ENCODE measurements at regions not wholly inside any gene's neighbourhood (a gene's known extent, or its start where the extent isn't known, plus 50 kb on each side); places are given as distances from the start of the nearest gene placed in this dataset.

DNA sequence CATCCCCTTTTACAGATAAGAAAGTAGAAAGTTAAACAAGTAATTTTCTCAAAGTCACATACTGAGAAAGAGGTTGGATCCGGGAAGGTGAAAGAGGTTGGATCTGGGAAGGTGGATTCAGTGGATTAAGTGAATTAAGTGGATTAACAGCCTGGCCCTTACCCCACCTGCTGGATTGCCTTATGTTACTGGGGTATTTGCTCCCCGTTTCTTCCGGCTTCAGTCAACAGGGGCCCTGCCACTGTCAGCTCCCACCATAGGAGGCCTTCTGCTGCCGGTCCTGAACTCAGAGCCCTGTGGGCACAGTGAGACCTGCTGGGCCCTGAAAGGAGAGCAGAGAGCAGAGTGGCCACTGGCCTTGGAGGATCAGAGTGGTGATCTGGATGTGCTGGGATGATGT lies 113.2 kb downstream of the VAPA start:
- peaks cover 3% of the 10 kb centered on the region; the same call in 2 of the 3 replicates for H3K9me3 Mint-ChIP-seq
- no peak overlapping the region for H3K27ac Mint-ChIP-seq
- no peaks in the 10 kb centered on the region for H3K27me3 ChIP-seq (ENCODE audit: insufficient read depth)
- no peaks in the 10 kb centered on the region for H4K20me1 ChIP-seq (replicated peaks; ENCODE audit: insufficient read depth)
- no peaks in the 10 kb centered on the region for H3K36me3 ChIP-seq (ENCODE audit: insufficient read depth)
- DNase-seq (ENCODE audit: low spot score), result no peak
- 0 out of 2 replicates have a peak, but pooled peaks cover 4% of the 10 kb centered on the region for H3K9me2 ChIP-seq (ENCODE audit: insufficient read depth)
- H3K27ac ChIP-seq (ENCODE audit: low read depth), result no peak overlapping the region
- peaks cover 3% of the 10 kb centered on the region for H3K27me3 Mint-ChIP-seq (ENCODE audit: insufficient read depth, low read depth, poor library complexity)
- H3K79me2 ChIP-seq (replicated peaks; ENCODE audit: insufficient read depth), result no peaks in the 10 kb centered on the region
- H3K36me3 Mint-ChIP-seq (ENCODE audit: low read depth), result no peaks in the 10 kb centered on the region
- no peak overlapping the region for H2AFZ ChIP-seq
- no peak for ATAC-seq
- no peaks in the 10 kb centered on the region for H3F3A ChIP-seq (replicated peaks; ENCODE audit: low read depth)
- H3K4me1 Mint-ChIP-seq, result no peaks in the 10 kb centered on the region; the same call in 2 of the 3 replicates
- no peak overlapping the region for H3K4me3 ChIP-seq
- TF ChIP-seq EZH2 (IDR thresholded peaks at IDR 0.05; ENCODE audit: low read depth, unreplicated experiment), result no peak
- TF ChIP-seq, protein P1, sequence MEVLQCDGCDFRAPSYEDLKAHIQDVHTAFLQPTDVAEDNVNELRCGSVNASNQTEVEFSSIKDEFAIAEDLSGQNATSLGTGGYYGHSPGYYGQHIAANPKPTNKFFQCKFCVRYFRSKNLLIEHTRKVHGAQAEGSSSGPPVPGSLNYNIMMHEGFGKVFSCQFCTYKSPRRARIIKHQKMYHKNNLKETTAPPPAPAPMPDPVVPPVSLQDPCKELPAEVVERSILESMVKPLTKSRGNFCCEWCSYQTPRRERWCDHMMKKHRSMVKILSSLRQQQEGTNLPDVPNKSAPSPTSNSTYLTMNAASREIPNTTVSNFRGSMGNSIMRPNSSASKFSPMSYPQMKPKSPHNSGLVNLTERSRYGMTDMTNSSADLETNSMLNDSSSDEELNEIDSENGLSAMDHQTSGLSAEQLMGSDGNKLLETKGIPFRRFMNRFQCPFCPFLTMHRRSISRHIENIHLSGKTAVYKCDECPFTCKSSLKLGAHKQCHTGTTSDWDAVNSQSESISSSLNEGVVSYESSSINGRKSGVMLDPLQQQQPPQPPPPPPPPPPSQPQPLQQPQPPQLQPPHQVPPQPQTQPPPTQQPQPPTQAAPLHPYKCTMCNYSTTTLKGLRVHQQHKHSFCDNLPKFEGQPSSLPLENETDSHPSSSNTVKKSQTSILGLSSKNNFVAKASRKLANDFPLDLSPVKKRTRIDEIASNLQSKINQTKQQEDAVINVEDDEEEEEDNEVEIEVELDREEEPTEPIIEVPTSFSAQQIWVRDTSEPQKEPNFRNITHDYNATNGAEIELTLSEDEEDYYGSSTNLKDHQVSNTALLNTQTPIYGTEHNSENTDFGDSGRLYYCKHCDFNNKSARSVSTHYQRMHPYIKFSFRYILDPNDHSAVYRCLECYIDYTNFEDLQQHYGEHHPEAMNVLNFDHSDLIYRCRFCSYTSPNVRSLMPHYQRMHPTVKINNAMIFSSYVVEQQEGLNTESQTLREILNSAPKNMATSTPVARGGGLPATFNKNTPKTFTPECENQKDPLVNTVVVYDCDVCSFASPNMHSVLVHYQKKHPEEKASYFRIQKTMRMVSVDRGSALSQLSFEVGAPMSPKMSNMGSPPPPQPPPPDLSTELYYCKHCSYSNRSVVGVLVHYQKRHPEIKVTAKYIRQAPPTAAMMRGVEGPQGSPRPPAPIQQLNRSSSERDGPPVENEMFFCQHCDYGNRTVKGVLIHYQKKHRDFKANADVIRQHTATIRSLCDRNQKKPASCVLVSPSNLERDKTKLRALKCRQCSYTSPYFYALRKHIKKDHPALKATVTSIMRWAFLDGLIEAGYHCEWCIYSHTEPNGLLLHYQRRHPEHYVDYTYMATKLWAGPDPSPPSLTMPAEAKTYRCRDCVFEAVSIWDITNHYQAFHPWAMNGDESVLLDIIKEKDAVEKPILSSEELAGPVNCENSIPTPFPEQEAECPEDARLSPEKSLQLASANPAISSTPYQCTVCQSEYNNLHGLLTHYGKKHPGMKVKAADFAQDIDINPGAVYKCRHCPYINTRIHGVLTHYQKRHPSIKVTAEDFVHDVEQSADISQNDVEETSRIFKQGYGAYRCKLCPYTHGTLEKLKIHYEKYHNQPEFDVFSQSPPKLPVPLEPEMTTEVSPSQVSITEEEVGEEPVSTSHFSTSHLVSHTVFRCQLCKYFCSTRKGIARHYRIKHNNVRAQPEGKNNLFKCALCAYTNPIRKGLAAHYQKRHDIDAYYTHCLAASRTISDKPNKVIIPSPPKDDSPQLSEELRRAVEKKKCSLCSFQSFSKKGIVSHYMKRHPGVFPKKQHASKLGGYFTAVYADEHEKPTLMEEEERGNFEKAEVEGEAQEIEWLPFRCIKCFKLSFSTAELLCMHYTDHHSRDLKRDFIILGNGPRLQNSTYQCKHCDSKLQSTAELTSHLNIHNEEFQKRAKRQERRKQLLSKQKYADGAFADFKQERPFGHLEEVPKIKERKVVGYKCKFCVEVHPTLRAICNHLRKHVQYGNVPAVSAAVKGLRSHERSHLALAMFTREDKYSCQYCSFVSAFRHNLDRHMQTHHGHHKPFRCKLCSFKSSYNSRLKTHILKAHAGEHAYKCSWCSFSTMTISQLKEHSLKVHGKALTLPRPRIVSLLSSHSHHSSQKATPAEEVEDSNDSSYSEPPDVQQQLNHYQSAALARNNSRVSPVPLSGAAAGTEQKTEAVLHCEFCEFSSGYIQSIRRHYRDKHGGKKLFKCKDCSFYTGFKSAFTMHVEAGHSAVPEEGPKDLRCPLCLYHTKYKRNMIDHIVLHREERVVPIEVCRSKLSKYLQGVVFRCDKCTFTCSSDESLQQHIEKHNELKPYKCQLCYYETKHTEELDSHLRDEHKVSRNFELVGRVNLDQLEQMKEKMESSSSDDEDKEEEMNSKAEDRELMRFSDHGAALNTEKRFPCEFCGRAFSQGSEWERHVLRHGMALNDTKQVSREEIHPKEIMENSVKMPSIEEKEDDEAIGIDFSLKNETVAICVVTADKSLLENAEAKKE (CRISPR knock-in tag; IDR thresholded peaks at IDR 0.05), result no peak
- TF ChIP-seq, protein P2, sequence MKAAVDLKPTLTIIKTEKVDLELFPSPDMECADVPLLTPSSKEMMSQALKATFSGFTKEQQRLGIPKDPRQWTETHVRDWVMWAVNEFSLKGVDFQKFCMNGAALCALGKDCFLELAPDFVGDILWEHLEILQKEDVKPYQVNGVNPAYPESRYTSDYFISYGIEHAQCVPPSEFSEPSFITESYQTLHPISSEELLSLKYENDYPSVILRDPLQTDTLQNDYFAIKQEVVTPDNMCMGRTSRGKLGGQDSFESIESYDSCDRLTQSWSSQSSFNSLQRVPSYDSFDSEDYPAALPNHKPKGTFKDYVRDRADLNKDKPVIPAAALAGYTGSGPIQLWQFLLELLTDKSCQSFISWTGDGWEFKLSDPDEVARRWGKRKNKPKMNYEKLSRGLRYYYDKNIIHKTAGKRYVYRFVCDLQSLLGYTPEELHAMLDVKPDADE (IDR thresholded peaks at IDR 0.05), result no peak
- no peak for TF ChIP-seq EZH2phosphoT487 (IDR thresholded peaks at IDR 0.05; ENCODE audit: unreplicated experiment)
- TF ChIP-seq, protein P3, sequence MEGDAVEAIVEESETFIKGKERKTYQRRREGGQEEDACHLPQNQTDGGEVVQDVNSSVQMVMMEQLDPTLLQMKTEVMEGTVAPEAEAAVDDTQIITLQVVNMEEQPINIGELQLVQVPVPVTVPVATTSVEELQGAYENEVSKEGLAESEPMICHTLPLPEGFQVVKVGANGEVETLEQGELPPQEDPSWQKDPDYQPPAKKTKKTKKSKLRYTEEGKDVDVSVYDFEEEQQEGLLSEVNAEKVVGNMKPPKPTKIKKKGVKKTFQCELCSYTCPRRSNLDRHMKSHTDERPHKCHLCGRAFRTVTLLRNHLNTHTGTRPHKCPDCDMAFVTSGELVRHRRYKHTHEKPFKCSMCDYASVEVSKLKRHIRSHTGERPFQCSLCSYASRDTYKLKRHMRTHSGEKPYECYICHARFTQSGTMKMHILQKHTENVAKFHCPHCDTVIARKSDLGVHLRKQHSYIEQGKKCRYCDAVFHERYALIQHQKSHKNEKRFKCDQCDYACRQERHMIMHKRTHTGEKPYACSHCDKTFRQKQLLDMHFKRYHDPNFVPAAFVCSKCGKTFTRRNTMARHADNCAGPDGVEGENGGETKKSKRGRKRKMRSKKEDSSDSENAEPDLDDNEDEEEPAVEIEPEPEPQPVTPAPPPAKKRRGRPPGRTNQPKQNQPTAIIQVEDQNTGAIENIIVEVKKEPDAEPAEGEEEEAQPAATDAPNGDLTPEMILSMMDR (conservative IDR thresholded peaks at IDR 0.05; ENCODE audit: low read depth in 2 of 2), result no peak
- TF ChIP-seq STAT1 (IDR thresholded peaks at IDR 0.05; ENCODE audit: unreplicated experiment), result no peak
- no peak for TF ChIP-seq ZNF114 (CRISPR knock-in tag; IDR thresholded peaks at IDR 0.05)
- TF ChIP-seq, protein P4, sequence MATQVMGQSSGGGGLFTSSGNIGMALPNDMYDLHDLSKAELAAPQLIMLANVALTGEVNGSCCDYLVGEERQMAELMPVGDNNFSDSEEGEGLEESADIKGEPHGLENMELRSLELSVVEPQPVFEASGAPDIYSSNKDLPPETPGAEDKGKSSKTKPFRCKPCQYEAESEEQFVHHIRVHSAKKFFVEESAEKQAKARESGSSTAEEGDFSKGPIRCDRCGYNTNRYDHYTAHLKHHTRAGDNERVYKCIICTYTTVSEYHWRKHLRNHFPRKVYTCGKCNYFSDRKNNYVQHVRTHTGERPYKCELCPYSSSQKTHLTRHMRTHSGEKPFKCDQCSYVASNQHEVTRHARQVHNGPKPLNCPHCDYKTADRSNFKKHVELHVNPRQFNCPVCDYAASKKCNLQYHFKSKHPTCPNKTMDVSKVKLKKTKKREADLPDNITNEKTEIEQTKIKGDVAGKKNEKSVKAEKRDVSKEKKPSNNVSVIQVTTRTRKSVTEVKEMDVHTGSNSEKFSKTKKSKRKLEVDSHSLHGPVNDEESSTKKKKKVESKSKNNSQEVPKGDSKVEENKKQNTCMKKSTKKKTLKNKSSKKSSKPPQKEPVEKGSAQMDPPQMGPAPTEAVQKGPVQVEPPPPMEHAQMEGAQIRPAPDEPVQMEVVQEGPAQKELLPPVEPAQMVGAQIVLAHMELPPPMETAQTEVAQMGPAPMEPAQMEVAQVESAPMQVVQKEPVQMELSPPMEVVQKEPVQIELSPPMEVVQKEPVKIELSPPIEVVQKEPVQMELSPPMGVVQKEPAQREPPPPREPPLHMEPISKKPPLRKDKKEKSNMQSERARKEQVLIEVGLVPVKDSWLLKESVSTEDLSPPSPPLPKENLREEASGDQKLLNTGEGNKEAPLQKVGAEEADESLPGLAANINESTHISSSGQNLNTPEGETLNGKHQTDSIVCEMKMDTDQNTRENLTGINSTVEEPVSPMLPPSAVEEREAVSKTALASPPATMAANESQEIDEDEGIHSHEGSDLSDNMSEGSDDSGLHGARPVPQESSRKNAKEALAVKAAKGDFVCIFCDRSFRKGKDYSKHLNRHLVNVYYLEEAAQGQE (IDR thresholded peaks at IDR 0.05; ENCODE audit: unreplicated experiment), result no peak
- no peak for TF ChIP-seq POLR2AphosphoS5 (IDR thresholded peaks at IDR 0.05; ENCODE audit: low read depth)
- no peak for TF ChIP-seq JUNB (IDR thresholded peaks at IDR 0.05; ENCODE audit: unreplicated experiment)
- no peak for TF ChIP-seq ZNF331 (CRISPR knock-in tag; IDR thresholded peaks at IDR 0.05; ENCODE audit: low read depth)
- no peak for TF ChIP-seq NANOG (IDR thresholded peaks at IDR 0.05; ENCODE audit: borderline replicate concordance)
- TF ChIP-seq CREB1 (CRISPR knock-in tag; IDR thresholded peaks at IDR 0.05; ENCODE audit: low read depth), result no peak
- H3K4me2 ChIP-seq, result no peak overlapping the region
- no peaks in the 10 kb centered on the region for H3K4me1 ChIP-seq (ENCODE audit: insufficient read depth)
- H3K4me3 Mint-ChIP-seq, result no peak overlapping the region
